ENCODE measurements at regions not wholly inside any gene's neighbourhood (a gene's known extent, or its start where the extent isn't known, plus 50 kb on each side); places are given as distances from the start of the nearest gene placed in this dataset.

GRCh38 chr4:38489924-38490639, 173.9 kb upstream of the KLF3 start:
- DNase-seq, result no peak

GRCh38 chr4:38490753-38491446, 173.1 kb upstream of the KLF3 start:
- no peak for DNase-seq

- no peak for DNase-seq
Measured at GRCh38 chr4:38491854-38492478, 172.0 kb upstream of the KLF3 start.

GRCh38 chr4:38493066-38493465, 170.9 kb upstream of the KLF3 start:
- DNase-seq, result no peak

- no peak for DNase-seq
Measured at GRCh38 chr4:38495446-38495845, 168.6 kb upstream of the KLF3 start.

GRCh38 chr4:38497121-38497520, 166.9 kb upstream of the KLF3 start:
- no peak for DNase-seq

GRCh38 chr4:38499101-38499500, 164.9 kb upstream of the KLF3 start:
- no peak for DNase-seq

GRCh38 chr4:38500433-38500832, 163.6 kb upstream of the KLF3 start:
- no peak for DNase-seq

- no peak for DNase-seq
Measured at GRCh38 chr4:38501698-38502097, 162.3 kb upstream of the KLF3 start.

- no peak for DNase-seq
Measured at GRCh38 chr4:38503689-38504395, 160.2 kb upstream of the KLF3 start.

- no peak for DNase-seq
Measured at GRCh38 chr4:38504396-38504715, 159.6 kb upstream of the KLF3 start.

- DNase-seq, result no peak
Measured at GRCh38 chr4:38509551-38509950, 154.4 kb upstream of the KLF3 start.

GRCh38 chr4:38510201-38510600, 153.8 kb upstream of the KLF3 start:
- DNase-seq, result no peak

GRCh38 chr4:38511702-38512101, 152.3 kb upstream of the KLF3 start:
- no peak for DNase-seq

GRCh38 chr4:38512840-38513239, 151.2 kb upstream of the KLF3 start:
- DNase-seq, result no peak

- no peak for DNase-seq
Measured at GRCh38 chr4:38514465-38515146, 149.4 kb upstream of the KLF3 start.

GRCh38 chr4:38516190-38516589, 147.8 kb upstream of the KLF3 start:
- DNase-seq, result no peak

- DNase-seq, result no peak
Measured at GRCh38 chr4:38519666-38520065, 144.3 kb upstream of the KLF3 start.

GRCh38 chr4:38523054-38523453, 140.9 kb upstream of the KLF3 start:
- DNase-seq, result no peak

- DNase-seq, result peak; percentile 24
Measured at GRCh38 chr4:38523524-38524448, 140.2 kb upstream of the KLF3 start.

- DNase-seq, result no peak
Measured at GRCh38 chr4:38526412-38526811, 137.6 kb upstream of the KLF3 start.
